H9 (cell line): ENCODE measurements at regions not wholly inside any gene's neighbourhood (a gene's known extent, or its start where the extent isn't known, plus 50 kb on each side); places are given as distances from the start of the nearest gene placed in this dataset.

ENCODE experiments used
- DNase-seq: peaks from one replicate; pipeline ENCODE4 v3.0.0-alpha.2; 2017
- H2AFZ ChIP-seq: one replicate; pipeline ENCODE4 v1.6.1; 2013; ENCODE audit warnings: mild to moderate bottlenecking, low read length, control low read depth, moderate library complexity
- H2AK5ac ChIP-seq: 2 replicates; pipeline ENCODE4 v1.6.1; 2013; ENCODE audit warnings: low read length, control low read depth, mixed read lengths; ENCODE audit not compliant: insufficient read length
- H2BK120ac ChIP-seq: one replicate; pipeline ENCODE4 v1.6.1; 2013; ENCODE audit warnings: low read depth, mild to moderate bottlenecking, low read length, control low read depth, inconsistent platforms; ENCODE audit not compliant: poor library complexity, severe bottlenecking
- H2BK12ac ChIP-seq: 2 replicates; pipeline ENCODE4 v1.6.1; 2013; ENCODE audit warnings: low read length, control low read depth, mixed read lengths, low read depth; ENCODE audit not compliant: insufficient read length
- H2BK15ac ChIP-seq: 2 replicates; pipeline ENCODE4 v1.6.1; 2013; ENCODE audit warnings: low read depth, low read length, control low read depth
- H2BK20ac ChIP-seq: one replicate; pipeline ENCODE4 v1.6.1; 2013; ENCODE audit warnings: low read depth, mild to moderate bottlenecking, low read length, control low read depth, inconsistent platforms; ENCODE audit not compliant: poor library complexity, severe bottlenecking
- H2BK5ac ChIP-seq: 2 replicates; pipeline ENCODE4 v1.6.1; 2013; ENCODE audit warnings: low read length, control low read depth, mixed read lengths; ENCODE audit not compliant: insufficient read length
- H3K14ac ChIP-seq: 2 replicates; pipeline ENCODE4 v1.6.1; 2013; ENCODE audit warnings: low read length, control low read depth; ENCODE audit not compliant: insufficient read depth
- H3K18ac ChIP-seq: 2 replicates; pipeline ENCODE4 v1.6.1; 2013; ENCODE audit warnings: low read depth, mild to moderate bottlenecking, mixed read lengths, low read length, control low read depth; ENCODE audit not compliant: insufficient read length
- H3K23ac ChIP-seq: 2 replicates; pipeline ENCODE4 v1.6.1; 2013; ENCODE audit warnings: low read length, control low read depth, mixed read lengths, low read depth; ENCODE audit not compliant: insufficient read length
- H3K23me2 ChIP-seq: 2 replicates; pipeline ENCODE4 v1.6.1; 2013; ENCODE audit warnings: low read depth, mild to moderate bottlenecking, mixed read lengths, low read length, control low read depth; ENCODE audit not compliant: insufficient read length, poor library complexity, severe bottlenecking
- H3K27ac ChIP-seq: 2 replicates; pipeline ENCODE4 v1.5.1; 2013; ENCODE audit warnings: low read length, control low read depth, mixed read lengths, low read depth; ENCODE audit not compliant: insufficient read length
- H3K27me3 ChIP-seq: 2 replicates; pipeline ENCODE4 v1.6.1; 2013; ENCODE audit warnings: low read length, control low read depth, inconsistent platforms; ENCODE audit not compliant: insufficient read depth
- H3K4ac ChIP-seq: 2 replicates; pipeline ENCODE4 v1.6.1; 2013; ENCODE audit warnings: low read depth, mild to moderate bottlenecking, control low read depth, inconsistent platforms, low read length, moderate library complexity
- H3K4me1 ChIP-seq: 2 replicates; pipeline ENCODE4 v1.6.1; 2013; ENCODE audit warnings: low read length, control low read depth, inconsistent platforms; ENCODE audit not compliant: insufficient read depth
- H3K4me2 ChIP-seq: 2 replicates; pipeline ENCODE4 v1.6.1; 2013; ENCODE audit warnings: low read length, control low read depth, mixed read lengths; ENCODE audit not compliant: insufficient read length, insufficient read depth
- H3K56ac ChIP-seq: 2 replicates; pipeline ENCODE4 v1.6.1; 2013; ENCODE audit warnings: low read depth, mild to moderate bottlenecking, mixed read lengths, low read length, control low read depth; ENCODE audit not compliant: insufficient read length
- H3K79me1 ChIP-seq: 2 replicates; pipeline ENCODE4 v1.6.1; 2013; ENCODE audit warnings: low read depth, mild to moderate bottlenecking, moderate library complexity, low read length, control low read depth, inconsistent platforms; ENCODE audit not compliant: insufficient read depth, poor library complexity, severe bottlenecking
- H3K79me2 ChIP-seq: 2 replicates; pipeline ENCODE4 v1.6.1; 2013; ENCODE audit warnings: low read length, control low read depth, inconsistent platforms; ENCODE audit not compliant: insufficient read depth
- H3K9ac ChIP-seq: 2 replicates; pipeline ENCODE4 v1.6.1; 2013; ENCODE audit warnings: low read length, control low read depth, mixed read lengths; ENCODE audit not compliant: insufficient read length; ENCODE audit errors: extremely low read depth
- H3K9me3 ChIP-seq: one replicate; pipeline ENCODE4 v1.6.1; 2013; ENCODE audit warnings: low read depth, low read length, inconsistent platforms; ENCODE audit not compliant: control insufficient read depth
- H3T11ph ChIP-seq: one replicate; pipeline ENCODE4 v1.6.1; 2013; ENCODE audit warnings: mild to moderate bottlenecking, low read length, control low read depth, inconsistent platforms
- H4K20me1 ChIP-seq: one replicate; pipeline ENCODE4 v1.6.1; 2013; ENCODE audit not compliant: control insufficient read depth, insufficient read length, insufficient read depth
- H4K5ac ChIP-seq: 2 replicates; pipeline ENCODE4 v1.6.1; 2013; ENCODE audit warnings: low read depth, mild to moderate bottlenecking, mixed read lengths, low read length, control low read depth; ENCODE audit not compliant: insufficient read length
- H4K8ac ChIP-seq: replicated peaks from 2 replicates; pipeline ENCODE4 v1.6.1; 2013; ENCODE audit warnings: low read length, control low read depth, mixed read lengths, low read depth; ENCODE audit not compliant: insufficient read length
- H4K91ac ChIP-seq: 2 replicates; pipeline ENCODE4 v1.6.1; 2013; ENCODE audit warnings: low read depth, mild to moderate bottlenecking, moderate library complexity, mixed read lengths, low read length, control low read depth; ENCODE audit not compliant: insufficient read length
- H3K27ac Mint-ChIP-seq, 3 experiments: 2 replicates in 2 of 3; 3 replicates in 1 of 3; pipeline ENCODE4 v1.8.0; 2020 to 2021; ENCODE audit warnings: mixed read lengths in 3 of 3, mild to moderate bottlenecking in 1 of 3, moderate library complexity in 1 of 3
- H3K27me3 Mint-ChIP-seq: 2 replicates; pipeline ENCODE4 v1.8.0; 2021; ENCODE audit warnings: low read depth, mild to moderate bottlenecking, moderate library complexity, mixed read lengths
- H3K36me3 Mint-ChIP-seq, 3 experiments: 2 replicates in 2 of 3; 3 replicates in 1 of 3; pipeline ENCODE4 v1.8.0; 2020 to 2021; ENCODE audit warnings: low read depth in 3 of 3, mixed read lengths in 3 of 3; ENCODE audit not compliant: insufficient read depth in 1 of 3
- H3K4me1 Mint-ChIP-seq, 2 experiments: 2 replicates each; pipeline ENCODE4 v1.8.0; 2020; ENCODE audit warnings: mixed read lengths in 2 of 2
- H3K4me3 Mint-ChIP-seq, 2 experiments: 2 replicates in 1 of 2; 3 replicates in 1 of 2; pipeline ENCODE4 v1.8.0; 2020 to 2021; ENCODE audit warnings: mild to moderate bottlenecking in 2 of 2, mixed read lengths in 2 of 2, moderate library complexity in 1 of 2
- H3K9me3 Mint-ChIP-seq, 2 experiments: 2 replicates in 1 of 2; 3 replicates in 1 of 2; pipeline ENCODE4 v1.8.0; 2020; ENCODE audit warnings: mild to moderate bottlenecking in 2 of 2, mixed read lengths in 2 of 2, moderate library complexity in 1 of 2
- CTCF ChIP-seq: fragments of 200-600 bp; sonication (generic); conservative IDR thresholded peaks from 3 replicates; pipeline ENCODE4 v1.8.0; 2021; ENCODE audit warnings: antibody characterized with exemption, mild to moderate bottlenecking
- WGBS: extraction: QIAGEN DNeasy Blood & Tissue Kit; methylation state at CpG from one replicate; pipeline ENCODE4 v1.1.7; 2013; ENCODE audit warnings: missing lambda C conversion rate, low lambda C conversion rate, mixed read lengths; ENCODE audit not compliant: insufficient read length; ENCODE audit errors: extremely low coverage; 5-methylcytosine and 5-hydroxymethylcytosine counted together

GRCh38 chr13:36531746-36532486 is 99.6 kb downstream of the CCNA1 start:
- no peak overlapping the region for H2AFZ ChIP-seq

More at GRCh38 chr13:36531746-36532486, 99.6 kb downstream of the CCNA1 start:
- Histone ChIP-seq H3K14ac (no peak overlapping the region), H3K23ac (no peak overlapping the region), H3K27me3 (no peaks in the 10 kb centered on the region), H4K20me1 (no peaks in the 10 kb centered on the region), H3K27ac (no peak overlapping the region), H2BK5ac (no peak overlapping the region), H2AK5ac (no peak overlapping the region), H3K4ac (no peak overlapping the region), H3K56ac (no peak overlapping the region), H3T11ph (no peak overlapping the region), H3K23me2 (no peaks in the 10 kb centered on the region), H3K18ac (no peak overlapping the region), H2BK120ac (no peak overlapping the region), H3K4me2 (no peak overlapping the region), H3K9ac (no peak overlapping the region), H4K91ac (no peak overlapping the region), H3K79me2 (no peaks in the 10 kb centered on the region), H3K9me3 (no peaks in the 10 kb centered on the region), H2BK12ac (no peak overlapping the region), H4K8ac (no peak overlapping the region), H2BK15ac (no peak overlapping the region), H4K5ac (no peak overlapping the region), H3K4me1 (peaks cover 10% of the 10 kb centered on the region; the same call in 1 of the 2 replicates), H2BK20ac (no peak overlapping the region), H3K79me1 (no peaks in the 10 kb centered on the region)
- WGBS, result no CpG with 5 or more reads among the region's 5 CpGs
- Mint-ChIP-seq H3K36me3 (peaks cover 0 to 4% (median 0%) of the 10 kb centered on the region in 3 experiments; a peak in 3 of 7 replicates), H3K9me3 (peaks cover 0 to 4% of the 10 kb centered on the region in 2 experiments; a peak in 2 of 5 replicates), H3K27ac (no peak overlapping the region; a peak in 1 of 7 replicates), H3K27me3 (no peaks in the 10 kb centered on the region), H3K4me3 (no peak overlapping the region), H3K4me1 (peaks cover 26 to 41% of the 10 kb centered on the region in 2 experiments)
- no peak for DNase-seq
- no peak for TF ChIP-seq CTCF
